ENCODE measurements at regions not wholly inside any gene's neighbourhood (a gene's known extent, or its start where the extent isn't known, plus 50 kb on each side); places are given as distances from the start of the nearest gene placed in this dataset.

DNA sequence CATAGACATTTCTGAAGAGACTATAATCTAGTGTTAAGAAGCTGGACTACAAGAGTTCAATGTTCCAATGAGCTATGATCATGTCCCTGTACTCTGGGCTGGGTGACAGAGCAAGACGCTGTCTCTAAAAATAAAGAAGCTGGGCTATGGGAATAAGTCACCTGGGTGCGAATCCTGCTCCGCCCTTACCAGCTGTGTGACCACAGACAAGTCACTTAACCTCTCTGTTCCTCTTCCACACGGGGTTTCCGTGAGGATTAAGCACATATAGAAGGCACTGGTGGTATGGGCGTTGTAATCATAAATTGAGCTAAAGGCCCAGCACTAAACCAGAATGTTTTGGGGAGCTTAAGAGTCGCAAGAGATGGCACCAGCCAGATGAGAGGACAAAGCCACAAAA, 178.5 kb downstream of the HAUS1 start:
- POLR2A ChIA-PET = no interaction called here
- Mint-ChIP-seq H3K27ac (no peak overlapping the region), H3K4me3 (no peak overlapping the region)

DNA sequence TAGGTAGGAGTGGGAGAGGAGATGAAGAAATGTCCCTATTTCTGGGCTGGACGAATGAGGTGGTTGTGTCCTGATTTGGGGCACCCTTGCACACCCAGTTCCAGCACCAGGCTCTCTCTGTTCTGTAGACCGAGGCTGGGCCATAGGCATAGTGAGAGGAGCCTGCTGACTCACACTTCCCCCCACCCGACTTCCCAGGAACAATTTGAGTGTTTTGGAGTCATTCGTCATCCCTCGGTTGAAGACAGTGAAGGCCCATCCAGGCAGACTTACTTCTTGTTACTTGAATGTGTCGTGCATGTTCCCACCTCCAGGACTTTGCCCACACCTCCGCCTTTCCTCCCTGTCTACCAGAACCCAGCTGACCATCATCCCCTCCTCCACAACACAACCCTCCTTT, 179.1 kb downstream of the HAUS1 start:
- no peak overlapping the region for H3K27ac ChIP-seq (ENCODE audit: low read depth in 1 of 2, low read length in 2 of 2)
- H3K27ac Mint-ChIP-seq = no peak overlapping the region
- no peaks in the 10 kb centered on the region for H3K9me3 Mint-ChIP-seq
- TF ChIP-seq, protein P1, sequence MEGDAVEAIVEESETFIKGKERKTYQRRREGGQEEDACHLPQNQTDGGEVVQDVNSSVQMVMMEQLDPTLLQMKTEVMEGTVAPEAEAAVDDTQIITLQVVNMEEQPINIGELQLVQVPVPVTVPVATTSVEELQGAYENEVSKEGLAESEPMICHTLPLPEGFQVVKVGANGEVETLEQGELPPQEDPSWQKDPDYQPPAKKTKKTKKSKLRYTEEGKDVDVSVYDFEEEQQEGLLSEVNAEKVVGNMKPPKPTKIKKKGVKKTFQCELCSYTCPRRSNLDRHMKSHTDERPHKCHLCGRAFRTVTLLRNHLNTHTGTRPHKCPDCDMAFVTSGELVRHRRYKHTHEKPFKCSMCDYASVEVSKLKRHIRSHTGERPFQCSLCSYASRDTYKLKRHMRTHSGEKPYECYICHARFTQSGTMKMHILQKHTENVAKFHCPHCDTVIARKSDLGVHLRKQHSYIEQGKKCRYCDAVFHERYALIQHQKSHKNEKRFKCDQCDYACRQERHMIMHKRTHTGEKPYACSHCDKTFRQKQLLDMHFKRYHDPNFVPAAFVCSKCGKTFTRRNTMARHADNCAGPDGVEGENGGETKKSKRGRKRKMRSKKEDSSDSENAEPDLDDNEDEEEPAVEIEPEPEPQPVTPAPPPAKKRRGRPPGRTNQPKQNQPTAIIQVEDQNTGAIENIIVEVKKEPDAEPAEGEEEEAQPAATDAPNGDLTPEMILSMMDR (IDR thresholded peaks at IDR 0.05) = no peak
- intact Hi-C loops (cut with DNase I, micrococcal nuclease) = loop anchor here in 1 of 2 experiments (10.0 kb wide), 1 partner anchor 202 kb away; no protein-coding TSS in a partner anchor
- POLR2A ChIA-PET = no interaction called here
- ATAC-seq (ENCODE audit: poor library complexity) = no peak
- no peaks in the 10 kb centered on the region for H3K27me3 Mint-ChIP-seq
- no peak for DNase-seq
- no peak overlapping the region for H3K4me3 Mint-ChIP-seq
- CTCF ChIA-PET = no interaction called here
- no peaks in the 10 kb centered on the region for H3K9me3 ChIP-seq (ENCODE audit: control insufficient read depth in 1 of 2, insufficient read depth in 1 of 2, low read length in 2 of 2)
- no peaks in the 10 kb centered on the region for H3K36me3 Mint-ChIP-seq (ENCODE audit: low read depth)
- H3K4me1 Mint-ChIP-seq (ENCODE audit: low read depth) = peaks cover 3% of the 10 kb centered on the region
- H3K27me3 ChIP-seq (ENCODE audit: control insufficient read depth in 1 of 2, insufficient read depth in 2 of 2, low read length in 2 of 2) = no peaks in the 10 kb centered on the region
- H3K4me1 ChIP-seq (ENCODE audit: insufficient read depth, low read length) = peaks cover 4% of the 10 kb centered on the region
- H3K36me3 ChIP-seq (ENCODE audit: insufficient read depth, low read length) = no peaks in the 10 kb centered on the region
- H3K4me3 ChIP-seq (ENCODE audit: low read length) = no peak overlapping the region

More for the DNA sequence above, 178.5 kb downstream of the HAUS1 start:
- no peaks in the 10 kb centered on the region for H3K27me3 ChIP-seq (ENCODE audit: control insufficient read depth in 1 of 2, insufficient read depth in 2 of 2, low read length in 2 of 2)
- intact Hi-C loops (cut with DNase I, micrococcal nuclease) = loop anchor here in 1 of 2 experiments (10.0 kb wide), 1 partner anchor 202 kb away; no protein-coding TSS in a partner anchor
- Mint-ChIP-seq H3K27me3 (no peaks in the 10 kb centered on the region), H3K36me3 (ENCODE audit: low read depth) (no peaks in the 10 kb centered on the region), H3K4me1 (ENCODE audit: low read depth) (peaks cover 9% of the 10 kb centered on the region), H3K9me3 (no peaks in the 10 kb centered on the region)
- H3K4me1 ChIP-seq (ENCODE audit: insufficient read depth, low read length) = peaks cover 4% of the 10 kb centered on the region
- no peaks in the 10 kb centered on the region for H3K9me3 ChIP-seq (ENCODE audit: control insufficient read depth in 1 of 2, insufficient read depth in 1 of 2, low read length in 2 of 2)
- DNase-seq = no peak
- H3K4me3 ChIP-seq (ENCODE audit: low read length) = no peak overlapping the region
- H3K27ac ChIP-seq (ENCODE audit: low read depth in 1 of 2, low read length in 2 of 2) = no peak overlapping the region
- H3K36me3 ChIP-seq (ENCODE audit: insufficient read depth, low read length) = no peaks in the 10 kb centered on the region
- TF ChIP-seq, protein P1 (IDR thresholded peaks at IDR 0.05) = no peak
- no peak for ATAC-seq (ENCODE audit: poor library complexity)
- CTCF ChIA-PET = no interaction called here

DNA sequence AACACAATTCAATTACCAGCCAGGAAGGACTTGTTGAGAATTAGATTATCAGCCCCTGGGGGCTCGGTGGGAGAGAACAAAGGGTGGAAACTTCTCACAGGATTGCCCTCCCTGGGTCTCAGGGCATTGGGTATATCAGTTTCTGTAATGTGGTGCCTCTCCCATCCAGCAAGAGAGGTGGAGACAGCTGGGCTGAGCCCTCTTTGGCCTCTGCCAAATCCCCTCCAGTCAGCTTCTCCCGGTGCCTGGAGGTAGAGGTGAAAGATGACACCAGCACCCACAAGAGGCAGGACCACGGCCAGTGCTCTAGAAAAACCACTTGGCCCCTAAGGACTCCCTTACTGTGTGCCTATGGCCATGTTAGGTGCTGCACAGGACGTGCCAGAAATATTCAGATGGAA, 179.7 kb downstream of the HAUS1 start:
- DNase-seq = no peak
- Histone ChIP-seq H3K27ac (ENCODE audit: low read depth in 1 of 2, low read length in 2 of 2) (no peak overlapping the region), H3K9me3 (ENCODE audit: control insufficient read depth in 1 of 2, insufficient read depth in 1 of 2, low read length in 2 of 2) (no peaks in the 10 kb centered on the region), H3K36me3 (ENCODE audit: insufficient read depth, low read length) (no peaks in the 10 kb centered on the region), H3K27me3 (ENCODE audit: control insufficient read depth in 1 of 2, insufficient read depth in 2 of 2, low read length in 2 of 2) (no peaks in the 10 kb centered on the region), H3K4me3 (ENCODE audit: low read length) (no peak overlapping the region), H3K4me1 (ENCODE audit: insufficient read depth, low read length) (peaks cover 4% of the 10 kb centered on the region)
- Mint-ChIP-seq H3K9me3 (no peaks in the 10 kb centered on the region), H3K27me3 (no peaks in the 10 kb centered on the region), H3K36me3 (ENCODE audit: low read depth) (no peaks in the 10 kb centered on the region), H3K4me3 (no peak overlapping the region), H3K4me1 (ENCODE audit: low read depth) (no peaks in the 10 kb centered on the region), H3K27ac (no peak overlapping the region)
- intact Hi-C loops (cut with DNase I, micrococcal nuclease) = loop anchor here in 1 of 2 experiments (10.0 kb wide), 1 partner anchor 201 kb away; no protein-coding TSS in a partner anchor
- ChIA-PET POLR2A (no interaction called here), CTCF (no interaction called here)
- no peak for ATAC-seq (ENCODE audit: poor library complexity)
- TF ChIP-seq, protein P1 (IDR thresholded peaks at IDR 0.05) = no peak

All from CD4-positive, alpha-beta T cell (primary cell).